Astrocyte (in vitro differentiated cells and primary cell): ENCODE measurements at regions not wholly inside any gene's neighbourhood (a gene's known extent, or its start where the extent isn't known, plus 50 kb on each side); places are given as distances from the start of the nearest gene placed in this dataset.

Experiments
- DNase-seq: peaks from one replicate; pipeline ENCODE4 v3.0.0-alpha.2; 2010; ENCODE audit warnings: low read depth
- FAIRE-seq: peaks from 2 replicates; lab custom pipeline; 2011; peaks lifted over from hg19 to GRCh38; lab: Jason Lieb, UNC
- H2AFZ ChIP-seq: 2 replicates; pipeline ENCODE4 v1.6.0; 2012; ENCODE audit warnings: low read depth, low read length, inconsistent platforms
- H3K27ac ChIP-seq: 2 replicates; pipeline ENCODE4 v1.5.1; 2011; ENCODE audit warnings: low read depth, low read length, inconsistent platforms
- H3K27me3 ChIP-seq: 2 replicates; pipeline ENCODE4 v1.6.0; 2011; ENCODE audit warnings: low read length, inconsistent platforms; ENCODE audit not compliant: insufficient read depth
- H3K36me3 ChIP-seq: 2 replicates; pipeline ENCODE4 v1.5.1; 2011; ENCODE audit warnings: low read length, inconsistent platforms; ENCODE audit not compliant: insufficient read depth
- H3K4me1 ChIP-seq: 2 replicates; pipeline ENCODE4 v1.5.1; 2011; ENCODE audit warnings: low read length, inconsistent platforms; ENCODE audit not compliant: insufficient read depth
- H3K4me2 ChIP-seq: 2 replicates; pipeline ENCODE4 v1.6.0; 2012; ENCODE audit warnings: low read length, inconsistent platforms
- H3K4me3 ChIP-seq: 2 replicates; pipeline ENCODE4 v1.5.1; 2011; ENCODE audit warnings: low read depth, mild to moderate bottlenecking, low read length, inconsistent platforms; ENCODE audit not compliant: insufficient read depth
- H3K79me2 ChIP-seq: 2 replicates; pipeline ENCODE4 v1.6.0; 2012; ENCODE audit warnings: mild to moderate bottlenecking, low read length, inconsistent platforms; ENCODE audit not compliant: insufficient read depth
- H3K9ac ChIP-seq: 2 replicates; pipeline ENCODE4 v1.6.0; 2012; ENCODE audit warnings: mild to moderate bottlenecking, low read length, inconsistent platforms
- H3K9me3 ChIP-seq: 2 replicates; pipeline ENCODE4 v1.5.1; 2012; ENCODE audit warnings: low read depth, mild to moderate bottlenecking, low read length, inconsistent platforms; ENCODE audit not compliant: insufficient read depth
- H4K20me1 ChIP-seq: 2 replicates; pipeline ENCODE4 v1.6.0; 2012; ENCODE audit warnings: low read length, inconsistent platforms; ENCODE audit not compliant: insufficient read depth
- H3K27ac Mint-ChIP-seq: one replicate; pipeline ENCODE4 v1.8.0; 2021; ENCODE audit warnings: mild to moderate bottlenecking, mixed read lengths; ENCODE audit not compliant: unreplicated experiment
- H3K27me3 Mint-ChIP-seq: one replicate; pipeline ENCODE4 v1.8.0; 2021; ENCODE audit warnings: low read depth, mixed read lengths; ENCODE audit not compliant: unreplicated experiment
- H3K36me3 Mint-ChIP-seq: one replicate; pipeline ENCODE4 v1.8.0; 2021; ENCODE audit warnings: low read depth, mixed read lengths; ENCODE audit not compliant: unreplicated experiment
- H3K4me1 Mint-ChIP-seq: one replicate; pipeline ENCODE4 v1.8.0; 2021; ENCODE audit warnings: low read depth, mixed read lengths; ENCODE audit not compliant: unreplicated experiment
- H3K4me3 Mint-ChIP-seq: one replicate; pipeline ENCODE4 v1.8.0; 2021; ENCODE audit warnings: mild to moderate bottlenecking, moderate library complexity, mixed read lengths; ENCODE audit not compliant: unreplicated experiment
- H3K9me3 Mint-ChIP-seq: one replicate; pipeline ENCODE4 v1.8.0; 2021; ENCODE audit warnings: mild to moderate bottlenecking, mixed read lengths; ENCODE audit not compliant: unreplicated experiment
- CTCF ChIP-seq: IDR thresholded peaks from 2 replicates; pipeline ENCODE4 v1.5.1; 2011; ENCODE audit warnings: low read depth, mild to moderate bottlenecking, inconsistent platforms, low read length, moderate library complexity; ENCODE audit not compliant: insufficient read depth
- EZH2 ChIP-seq: IDR thresholded peaks from 2 replicates; pipeline ENCODE4 v1.6.1; 2012; ENCODE audit warnings: mild to moderate bottlenecking, low read length, inconsistent platforms; ENCODE audit not compliant: insufficient read depth

- peaks cover 2% of the 10 kb centered on the region for H3K27me3 Mint-ChIP-seq
- no peak overlapping the region for H3K4me3 Mint-ChIP-seq
- H3K9me3 ChIP-seq: no peaks in the 10 kb centered on the region
- no peak overlapping the region for H3K9ac ChIP-seq
- H3K4me3 ChIP-seq: no peak overlapping the region
- H3K4me2 ChIP-seq: no peak overlapping the region
- H3K27ac ChIP-seq: no peak overlapping the region
- FAIRE-seq (no peak), DNase-seq (no peak)
- H3K4me1 ChIP-seq: no peaks in the 10 kb centered on the region
- TF ChIP-seq CTCF (no peak), EZH2 (no peak)
- H2AFZ ChIP-seq: no peak overlapping the region
- no peaks in the 10 kb centered on the region for H3K36me3 ChIP-seq
- H4K20me1 ChIP-seq: no peaks in the 10 kb centered on the region
- H3K79me2 ChIP-seq: no peaks in the 10 kb centered on the region
- peaks cover 3% of the 10 kb centered on the region for H3K27me3 ChIP-seq
- H3K36me3 Mint-ChIP-seq: no peaks in the 10 kb centered on the region
- no peaks in the 10 kb centered on the region for H3K4me1 Mint-ChIP-seq
- H3K27ac Mint-ChIP-seq: no peak overlapping the region
- H3K9me3 Mint-ChIP-seq: no peaks in the 10 kb centered on the region
These were observed 262.4 kb upstream of the PSMD7 start for GRCh38 chr16:74034200-74034599.

GRCh38 chr16:74033441-74033995 is 263.1 kb upstream of the PSMD7 start:
- no peaks in the 10 kb centered on the region for H3K4me1 ChIP-seq
- Mint-ChIP-seq H3K27me3 (peaks cover 5% of the 10 kb centered on the region), H3K4me3 (no peak overlapping the region), H3K27ac (no peak overlapping the region), H3K36me3 (no peaks in the 10 kb centered on the region), H3K4me1 (no peaks in the 10 kb centered on the region), H3K9me3 (no peaks in the 10 kb centered on the region)
- FAIRE-seq (no peak), DNase-seq (no peak)
- no peak overlapping the region for H3K4me3 ChIP-seq
- H2AFZ ChIP-seq: no peak overlapping the region
- no peaks in the 10 kb centered on the region for H4K20me1 ChIP-seq
- no peaks in the 10 kb centered on the region for H3K36me3 ChIP-seq
- H3K9me3 ChIP-seq: no peaks in the 10 kb centered on the region
- peaks cover 3% of the 10 kb centered on the region for H3K27me3 ChIP-seq
- H3K4me2 ChIP-seq: no peak overlapping the region
- H3K79me2 ChIP-seq: no peaks in the 10 kb centered on the region
- H3K9ac ChIP-seq: no peak overlapping the region
- no peak for TF ChIP-seq EZH2
- TF ChIP-seq CTCF: no peak
- no peak overlapping the region for H3K27ac ChIP-seq

- Histone ChIP-seq H3K9me3 (no peaks in the 10 kb centered on the region), H2AFZ (no peak overlapping the region), H3K4me1 (no peaks in the 10 kb centered on the region), H3K27me3 (peaks cover 3% of the 10 kb centered on the region), H3K79me2 (no peaks in the 10 kb centered on the region), H3K27ac (no peak overlapping the region), H3K36me3 (no peaks in the 10 kb centered on the region), H3K9ac (no peak overlapping the region), H4K20me1 (no peaks in the 10 kb centered on the region), H3K4me3 (no peak overlapping the region), H3K4me2 (no peak overlapping the region)
- FAIRE-seq: no peak
- H3K27ac Mint-ChIP-seq: no peak overlapping the region
- TF ChIP-seq CTCF: no peak
- no peak for TF ChIP-seq EZH2
- peaks cover 5% of the 10 kb centered on the region for H3K27me3 Mint-ChIP-seq
- no peaks in the 10 kb centered on the region for H3K4me1 Mint-ChIP-seq
- no peak for DNase-seq
- no peaks in the 10 kb centered on the region for H3K36me3 Mint-ChIP-seq
- H3K4me3 Mint-ChIP-seq: no peak overlapping the region
- no peaks in the 10 kb centered on the region for H3K9me3 Mint-ChIP-seq
These were observed 265.1 kb upstream of the PSMD7 start for GRCh38 chr16:74031551-74031950.
